Right cardiac atrium (tissue), 5 donors: ENCODE measurements at regions not wholly inside any gene's neighbourhood (a gene's known extent, or its start where the extent isn't known, plus 50 kb on each side); places are given as distances from the start of the nearest gene placed in this dataset.

Experiments used
- ATAC-seq, 2 donors: fragments of 200-7000 bp; cut with Tn5 transposase; one replicate each; pipeline versions ENCODE4 v1.8.0 to v1.9.1; 2020; ENCODE audit warnings: moderate library complexity in 2 of 2, mild to moderate bottlenecking in 1 of 2
- DNase-seq, 3 donors: peaks; one replicate each; pipeline ENCODE4 v3.0.0-alpha.2; 2020
- H3K27ac ChIP-seq: one replicate; pipeline ENCODE4 v1.5.1; 2013; ENCODE audit warnings: mild to moderate bottlenecking, low read length, control low read depth, moderate library complexity
- H3K27me3 ChIP-seq: one replicate; pipeline ENCODE4 v1.6.1; 2013; ENCODE audit not compliant: control insufficient read depth, insufficient read depth
- H3K4me1 ChIP-seq: one replicate; pipeline ENCODE4 v1.6.1; 2013; ENCODE audit warnings: low read length; ENCODE audit not compliant: control insufficient read depth, insufficient read depth
- H3K4me3 ChIP-seq: one replicate; pipeline ENCODE4 v1.5.1; 2013; ENCODE audit warnings: low read length, control low read depth
- H3K9me3 ChIP-seq: one replicate; pipeline ENCODE4 v1.6.1; 2013; ENCODE audit warnings: low read length; ENCODE audit not compliant: control insufficient read depth
- WGBS: extraction: QIAGEN DNeasy Blood & Tissue Kit; methylation state at CpG from one replicate; pipeline ENCODE4 v1.1.7; 2013; 5-methylcytosine and 5-hydroxymethylcytosine counted together
- intact Hi-C, 4 donors: fragments of 100-400 bp; cut with DNase I; formaldehyde crosslinking; loops; one replicate each; pipeline versions ENCODE4 v1.11.0 to v1.14.0; 2022 to 2023
- donor health status: healthy with polysubstance abuse.
- donor health status: DM: no; HTN: yes; CAD: no.
- donor health status: DM: no; HTN: no; CAD: no.
- donor health status: DM: no; HTN: yes; CAD: no; lungs with severe emphysema.
- donor health status: DM: yes; HTN: yes; CAD: no.

DNA sequence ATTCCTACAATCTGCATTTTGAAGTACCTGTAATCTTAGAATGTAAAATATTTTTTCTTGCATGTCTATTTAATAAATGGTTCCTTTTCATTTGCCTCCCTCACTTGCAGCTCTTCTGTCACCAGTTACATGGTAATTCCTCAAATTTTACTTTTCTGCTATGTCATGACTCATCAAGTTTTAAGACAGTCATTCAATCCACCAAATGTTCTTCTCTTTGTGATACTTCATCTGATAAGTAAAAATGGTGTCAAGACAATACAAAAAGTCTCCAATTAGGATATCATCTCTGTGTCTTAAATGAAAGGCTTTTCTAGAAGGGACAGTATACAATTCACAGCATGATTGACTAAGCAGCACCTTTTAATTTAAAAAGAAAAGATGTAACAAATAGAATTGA, 104.9 kb upstream of the FTMT start:
- Histone ChIP-seq H3K9me3 (no peaks in the 10 kb centered on the region), H3K4me3 (no peak overlapping the region), H3K27me3 (no peaks in the 10 kb centered on the region), H3K4me1 (no peaks in the 10 kb centered on the region), H3K27ac (no peak overlapping the region)
- intact Hi-C loops, result no loop called here
- ATAC-seq (no peak), DNase-seq (no peak)

- Histone ChIP-seq H3K4me1 (no peaks in the 10 kb centered on the region), H3K9me3 (no peaks in the 10 kb centered on the region), H3K4me3 (no peak overlapping the region), H3K27me3 (no peaks in the 10 kb centered on the region), H3K27ac (no peak overlapping the region)
- intact Hi-C loops, result no loop called here
- peak; percentile 75 to 84 for ATAC-seq
- DNase-seq, result no peak
These were observed 103.0 kb upstream of the FTMT start for GRCh38 chr5:121748686-121749085.

GRCh38 chr5:121752149-121752548, 99.5 kb upstream of the FTMT start:
- H3K4me3 ChIP-seq, result no peak overlapping the region
- H3K9me3 ChIP-seq, result no peaks in the 10 kb centered on the region
- H3K27me3 ChIP-seq, result no peaks in the 10 kb centered on the region
- no peak for ATAC-seq
- no peak for DNase-seq
- intact Hi-C loops, result no loop called here
- H3K4me1 ChIP-seq, result no peaks in the 10 kb centered on the region
- H3K27ac ChIP-seq, result no peak overlapping the region
- 78% methylated on average over 1 of the region's 1 CpG for WGBS

- Histone ChIP-seq H3K4me3 (no peak overlapping the region), H3K4me1 (no peaks in the 10 kb centered on the region), H3K9me3 (no peaks in the 10 kb centered on the region), H3K27me3 (no peaks in the 10 kb centered on the region), H3K27ac (no peak overlapping the region)
- intact Hi-C loops, result no loop called here
- WGBS, result 72% methylated on average over 4 of the region's 4 CpGs
- no peak for ATAC-seq
- DNase-seq, result no peak
These were observed 96.4 kb upstream of the FTMT start for GRCh38 chr5:121755266-121755665.

GRCh38 chr5:121757753-121758152, 93.9 kb upstream of the FTMT start:
- Histone ChIP-seq H3K4me1 (no peaks in the 10 kb centered on the region), H3K9me3 (no peaks in the 10 kb centered on the region), H3K27ac (no peak overlapping the region), H3K27me3 (no peaks in the 10 kb centered on the region), H3K4me3 (no peak overlapping the region)
- DNase-seq (no peak), ATAC-seq (no peak)
- WGBS, result 84% methylated on average over 2 of the region's 2 CpGs
- intact Hi-C loops, result no loop called here

DNA sequence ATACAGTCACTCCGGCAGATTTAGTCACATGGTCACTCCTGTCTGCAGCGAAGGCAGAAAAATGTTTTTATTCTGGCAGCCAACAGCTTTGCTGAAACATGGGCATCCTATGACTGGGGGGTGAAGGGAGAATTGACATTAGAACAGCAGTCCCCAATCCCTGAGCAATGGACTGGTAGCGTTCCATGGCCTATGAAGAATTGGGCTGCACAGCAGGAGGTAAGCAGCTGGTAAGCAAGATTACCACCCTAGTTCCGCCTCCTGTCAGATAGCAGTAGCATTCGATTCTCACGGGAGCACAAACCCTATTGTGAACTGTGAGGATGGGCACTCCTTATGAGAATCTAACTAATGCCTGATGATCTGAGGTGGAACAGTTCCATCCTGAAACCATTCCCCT, 93.1 kb upstream of the FTMT start:
- 56% methylated on average over 6 of the region's 6 CpGs for WGBS
- Histone ChIP-seq H3K27me3 (no peaks in the 10 kb centered on the region), H3K4me1 (no peaks in the 10 kb centered on the region), H3K9me3 (no peaks in the 10 kb centered on the region), H3K27ac (no peak overlapping the region), H3K4me3 (no peak overlapping the region)
- DNase-seq (no peak), ATAC-seq (no peak)
- intact Hi-C loops, result no loop called here

GRCh38 chr5:121762426-121762825, 89.3 kb upstream of the FTMT start:
- Histone ChIP-seq H3K27ac (no peak overlapping the region), H3K9me3 (no peaks in the 10 kb centered on the region), H3K4me1 (no peaks in the 10 kb centered on the region), H3K4me3 (no peak overlapping the region), H3K27me3 (no peaks in the 10 kb centered on the region)
- DNase-seq, result no peak
- 81% methylated on average over 1 of the region's 1 CpG for WGBS
- ATAC-seq, result no peak
- intact Hi-C loops, result no loop called here

DNA sequence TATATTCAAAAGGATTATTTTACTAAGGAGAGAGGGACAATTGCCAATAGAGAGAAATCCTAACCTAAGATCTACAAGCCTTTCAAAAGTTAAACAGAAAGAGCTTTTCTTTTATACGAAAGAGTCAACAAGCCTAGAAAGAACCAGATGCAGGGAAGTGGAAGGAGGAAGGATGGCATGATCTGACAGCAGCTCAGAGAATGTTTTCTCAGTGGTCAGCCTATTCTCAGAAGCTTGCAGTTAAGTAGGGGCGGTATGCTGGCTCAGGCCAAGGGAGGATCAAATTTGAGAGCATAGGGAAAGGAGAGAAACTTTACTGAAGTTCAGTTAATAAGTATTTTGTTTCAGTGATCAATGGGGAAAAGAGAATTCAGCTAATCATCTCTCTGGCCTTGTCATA, 88.0 kb upstream of the FTMT start:
- Histone ChIP-seq H3K4me1 (no peaks in the 10 kb centered on the region), H3K27ac (no peak overlapping the region), H3K27me3 (no peaks in the 10 kb centered on the region), H3K4me3 (no peak overlapping the region), H3K9me3 (no peaks in the 10 kb centered on the region)
- no peak for ATAC-seq
- no peak for DNase-seq
- intact Hi-C loops, result no loop called here
- 68% methylated on average over 2 of the region's 2 CpGs for WGBS

- no peaks in the 10 kb centered on the region for H3K9me3 ChIP-seq
- H3K4me1 ChIP-seq, result no peaks in the 10 kb centered on the region
- WGBS, result 94% methylated on average over 1 of the region's 1 CpG
- intact Hi-C loops, result no loop called here
- no peak for ATAC-seq
- H3K27ac ChIP-seq, result no peak overlapping the region
- no peak overlapping the region for H3K4me3 ChIP-seq
- no peaks in the 10 kb centered on the region for H3K27me3 ChIP-seq
- no peak for DNase-seq
These were observed 71.3 kb upstream of the FTMT start for GRCh38 chr5:121780406-121780805.

DNA sequence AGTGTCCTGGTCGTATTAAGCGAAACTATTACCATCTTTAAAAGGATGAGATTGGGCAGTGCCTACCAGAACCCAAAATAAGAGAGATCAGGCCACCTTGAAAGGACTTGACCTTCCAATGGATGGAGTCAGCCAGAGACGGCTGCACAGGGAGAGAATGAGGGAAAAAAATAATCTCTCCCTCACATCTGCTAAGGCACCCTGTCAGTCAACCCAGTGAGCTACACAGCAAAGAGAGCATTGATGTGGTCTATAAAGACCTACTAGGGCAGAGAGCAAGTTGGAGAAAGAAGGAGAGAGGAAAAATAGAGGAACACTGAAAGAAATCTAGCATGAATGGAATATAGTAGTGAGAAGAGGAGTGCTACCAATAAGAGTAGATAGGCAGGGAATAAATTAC, 68.0 kb upstream of the FTMT start:
- Histone ChIP-seq H3K4me1 (no peaks in the 10 kb centered on the region), H3K9me3 (no peaks in the 10 kb centered on the region), H3K27ac (no peak overlapping the region), H3K4me3 (no peak overlapping the region), H3K27me3 (no peaks in the 10 kb centered on the region)
- no peak for DNase-seq
- ATAC-seq, result no peak
- 65% methylated on average over 3 of the region's 3 CpGs for WGBS
- intact Hi-C loops, result no loop called here

DNA sequence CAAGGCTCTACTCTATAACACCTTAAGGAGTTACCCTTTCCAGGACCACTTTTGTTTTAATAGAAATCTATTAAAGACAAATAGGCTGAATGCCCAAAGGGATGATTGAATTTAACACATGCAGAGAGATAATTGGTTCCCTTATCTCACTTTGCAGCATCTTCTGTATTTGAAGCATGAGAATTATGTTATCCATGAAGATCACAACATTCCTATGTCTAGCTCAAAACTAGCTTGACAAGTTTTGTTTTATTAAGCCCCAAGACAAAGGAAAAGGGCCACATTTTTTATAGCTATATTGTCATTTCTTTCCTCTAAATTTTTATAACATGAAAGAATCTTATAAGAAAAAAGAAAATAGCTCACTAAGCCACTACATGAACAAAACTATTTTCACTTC, 57.9 kb upstream of the FTMT start:
- ATAC-seq (no peak), DNase-seq (no peak)
- no peaks in the 10 kb centered on the region for H3K27me3 ChIP-seq
- no peak overlapping the region for H3K4me3 ChIP-seq
- no peak overlapping the region for H3K27ac ChIP-seq
- H3K9me3 ChIP-seq, result no peaks in the 10 kb centered on the region
- intact Hi-C loops, result no loop called here
- no peaks in the 10 kb centered on the region for H3K4me1 ChIP-seq

- ATAC-seq (no peak), DNase-seq (no peak)
- no peak overlapping the region for H3K27ac ChIP-seq
- H3K4me3 ChIP-seq, result no peak overlapping the region
- 47% methylated on average over 2 of the region's 2 CpGs for WGBS
- no peaks in the 10 kb centered on the region for H3K9me3 ChIP-seq
- intact Hi-C loops, result no loop called here
- H3K27me3 ChIP-seq, result no peaks in the 10 kb centered on the region
- no peaks in the 10 kb centered on the region for H3K4me1 ChIP-seq
These were observed 56.2 kb upstream of the FTMT start for GRCh38 chr5:121795511-121795910.
